ENCODE measurements at regions not wholly inside any gene's neighbourhood (a gene's known extent, or its start where the extent isn't known, plus 50 kb on each side); places are given as distances from the start of the nearest gene placed in this dataset.
A peak's percentile ranks its signal among the peaks of the same experiment; 100 is the strongest.

- Mint-ChIP-seq H3K27me3 (ENCODE audit: low read depth) (peaks cover 23% of the 10 kb centered on the region), H3K36me3 (ENCODE audit: low read depth) (no peaks in the 10 kb centered on the region), H3K4me1 (ENCODE audit: low read depth) (peaks cover 14% of the 10 kb centered on the region), H3K27ac (ENCODE audit: unreplicated experiment) (no peak overlapping the region), H3K9me3 (ENCODE audit: low read depth) (no peaks in the 10 kb centered on the region), H3K4me3 (ENCODE audit: unreplicated experiment) (no peak overlapping the region)
- DNase-seq (ENCODE audit: low spot score), result no peak
- TF ChIP-seq CTCF (IDR thresholded peaks at IDR 0.05), result no peak
Measured at GRCh38 chr2:120677696-120678247, 57.9 kb upstream of the GLI2 start.

GRCh38 chr2:120678251-120678650, 57.4 kb upstream of the GLI2 start:
- no peak for DNase-seq (ENCODE audit: low spot score)
- H3K4me1 Mint-ChIP-seq (ENCODE audit: low read depth), result peaks cover 14% of the 10 kb centered on the region
- TF ChIP-seq CTCF (IDR thresholded peaks at IDR 0.05), result peak; percentile 39
- no peaks in the 10 kb centered on the region for H3K36me3 Mint-ChIP-seq (ENCODE audit: low read depth)
- H3K4me3 Mint-ChIP-seq (ENCODE audit: unreplicated experiment), result no peak overlapping the region
- no peaks in the 10 kb centered on the region for H3K9me3 Mint-ChIP-seq (ENCODE audit: low read depth)
- peaks cover 23% of the 10 kb centered on the region for H3K27me3 Mint-ChIP-seq (ENCODE audit: low read depth)
- no peak overlapping the region for H3K27ac Mint-ChIP-seq (ENCODE audit: unreplicated experiment)

- H3K9me3 Mint-ChIP-seq (ENCODE audit: low read depth), result no peaks in the 10 kb centered on the region
- peaks cover 19% of the 10 kb centered on the region for H3K27me3 Mint-ChIP-seq (ENCODE audit: low read depth)
- peaks cover 14% of the 10 kb centered on the region for H3K4me1 Mint-ChIP-seq (ENCODE audit: low read depth)
- no peak for TF ChIP-seq CTCF (IDR thresholded peaks at IDR 0.05)
- H3K4me3 Mint-ChIP-seq (ENCODE audit: unreplicated experiment), result no peak overlapping the region
- DNase-seq (ENCODE audit: low spot score), result no peak
- no peaks in the 10 kb centered on the region for H3K36me3 Mint-ChIP-seq (ENCODE audit: low read depth)
- H3K27ac Mint-ChIP-seq (ENCODE audit: unreplicated experiment), result no peak overlapping the region
Measured at GRCh38 chr2:120678926-120679325, 56.7 kb upstream of the GLI2 start.

GRCh38 chr2:120679526-120679925, 56.1 kb upstream of the GLI2 start:
- H3K36me3 Mint-ChIP-seq (ENCODE audit: low read depth), result no peaks in the 10 kb centered on the region
- no peak overlapping the region for H3K4me3 Mint-ChIP-seq (ENCODE audit: unreplicated experiment)
- H3K27ac Mint-ChIP-seq (ENCODE audit: unreplicated experiment), result no peak overlapping the region
- no peak for DNase-seq (ENCODE audit: low spot score)
- no peak for TF ChIP-seq CTCF (IDR thresholded peaks at IDR 0.05)
- no peaks in the 10 kb centered on the region for H3K9me3 Mint-ChIP-seq (ENCODE audit: low read depth)
- peaks cover 18% of the 10 kb centered on the region for H3K27me3 Mint-ChIP-seq (ENCODE audit: low read depth)
- H3K4me1 Mint-ChIP-seq (ENCODE audit: low read depth), result peaks cover 19% of the 10 kb centered on the region

GRCh38 chr2:120680136-120680761, 55.4 kb upstream of the GLI2 start:
- peak; percentile 76 for TF ChIP-seq CTCF (IDR thresholded peaks at IDR 0.05)
- no peak for DNase-seq (ENCODE audit: low spot score)
- Mint-ChIP-seq H3K27me3 (ENCODE audit: low read depth) (peaks cover 20% of the 10 kb centered on the region), H3K4me3 (ENCODE audit: unreplicated experiment) (no peak overlapping the region), H3K9me3 (ENCODE audit: low read depth) (no peaks in the 10 kb centered on the region), H3K36me3 (ENCODE audit: low read depth) (no peaks in the 10 kb centered on the region), H3K27ac (ENCODE audit: unreplicated experiment) (no peak overlapping the region), H3K4me1 (ENCODE audit: low read depth) (peaks cover 22% of the 10 kb centered on the region)
